GM21825 (cell line): ENCODE measurements at regions not wholly inside any gene's neighbourhood (a gene's known extent, or its start where the extent isn't known, plus 50 kb on each side); places are given as distances from the start of the nearest gene placed in this dataset.

Experiments used
- ATAC-seq: cut with Tn5 transposase; IDR thresholded peaks from one replicate; pipeline ENCODE4 v1.9.1; 2021; ENCODE audit warnings: mild to moderate bottlenecking, moderate library complexity; ENCODE audit not compliant: unreplicated experiment

GRCh38 chr1:239538239-239538988 lies 152.0 kb downstream of the CHRM3 start:
- ATAC-seq: no peak

- no peak for ATAC-seq
Observed at GRCh38 chr1:239539051-239539450, 152.7 kb downstream of the CHRM3 start.

- no peak for ATAC-seq
Observed at GRCh38 chr1:239539812-239540211, 153.4 kb downstream of the CHRM3 start.

- no peak for ATAC-seq
Observed at GRCh38 chr1:239543873-239544272, 157.5 kb downstream of the CHRM3 start.

GRCh38 chr1:239545466-239545865 lies 159.1 kb downstream of the CHRM3 start:
- no peak for ATAC-seq

- ATAC-seq: no peak
Observed at GRCh38 chr1:239547987-239548386, 161.6 kb downstream of the CHRM3 start.

- no peak for ATAC-seq
Observed at GRCh38 chr1:239550178-239550577, 163.8 kb downstream of the CHRM3 start.

- ATAC-seq: no peak
Observed at GRCh38 chr1:239555350-239555749, 169.0 kb downstream of the CHRM3 start.

GRCh38 chr1:239558559-239558958 lies 172.2 kb downstream of the CHRM3 start:
- no peak for ATAC-seq

GRCh38 chr1:239558991-239559390 lies 172.6 kb downstream of the CHRM3 start:
- ATAC-seq: no peak

GRCh38 chr1:239560921-239561320 lies 174.6 kb downstream of the CHRM3 start:
- no peak for ATAC-seq

GRCh38 chr1:239562095-239562494 lies 175.7 kb downstream of the CHRM3 start:
- ATAC-seq: no peak

- no peak for ATAC-seq
Observed at GRCh38 chr1:239563681-239564080, 177.3 kb downstream of the CHRM3 start.

GRCh38 chr1:239566074-239566473 lies 179.7 kb downstream of the CHRM3 start:
- ATAC-seq: no peak

- no peak for ATAC-seq
Observed at GRCh38 chr1:239570878-239571277, 184.5 kb downstream of the CHRM3 start.

- ATAC-seq: no peak
Observed at GRCh38 chr1:239572183-239572582, 185.8 kb downstream of the CHRM3 start.

GRCh38 chr1:239574112-239574511 lies 187.7 kb downstream of the CHRM3 start:
- ATAC-seq: no peak

- no peak for ATAC-seq
Observed at GRCh38 chr1:239575113-239575512, 188.7 kb downstream of the CHRM3 start.

- ATAC-seq: no peak
Observed at GRCh38 chr1:239583536-239583935, 197.2 kb downstream of the CHRM3 start.

- no peak for ATAC-seq
Observed at GRCh38 chr1:239586128-239586527, 199.8 kb downstream of the CHRM3 start.

- ATAC-seq: no peak
Observed at GRCh38 chr1:239587066-239587465, 200.7 kb downstream of the CHRM3 start.

GRCh38 chr1:239587574-239588369 lies 201.4 kb downstream of the CHRM3 start:
- no peak for ATAC-seq
